IMR-90 (cell line): ENCODE measurements at regions not wholly inside any gene's neighbourhood (a gene's known extent, or its start where the extent isn't known, plus 50 kb on each side); places are given as distances from the start of the nearest gene placed in this dataset.
"Not testable (repeated sequence)": the region's sequence is repeated elsewhere in the genome, so short reads cannot be mapped to it uniquely, and the experiment has no call there.

Experiments
- ATAC-seq: fragments of 200-7000 bp; cut with Tn5 transposase; 2 replicates; pipeline ENCODE4 v1.9.1; 2020; ENCODE audit warnings: low read depth, mild to moderate bottlenecking, moderate library complexity
- BruUV-seq: library from RNA; stranded (reverse); fragments of 400-500 nt; replicated peaks from 2 replicates; lab custom pipeline; 2021; lab: Mats Ljungman, UMichigan
- CTCF ChIA-PET: fragments of 300-600 bp; formaldehyde crosslinking; extraction: SDS; loops from one replicate; lab custom pipeline; 2021; ENCODE audit warnings: antibody characterized with exemption; lab: Yijun Ruan, JAX
- POLR2A ChIA-PET: fragments of 300-600 bp; sonication (Branson Sonifier 250); formaldehyde crosslinking; loops from one replicate; lab custom pipeline; 2022; ENCODE audit warnings: antibody characterized with exemption; ENCODE audit not compliant: unreplicated experiment; lab: Charles Lee
- DNase-seq: peaks from one replicate; pipeline ENCODE4 v3.0.0; 2013
- H2AFZ ChIP-seq: replicated peaks from 2 replicates; pipeline ENCODE3; 2013; ENCODE audit warnings: low read length, mild to moderate bottlenecking; ENCODE audit not compliant: poor library complexity
- H2AK5ac ChIP-seq: 2 replicates; pipeline ENCODE4 v1.6.1; 2013; ENCODE audit warnings: low read depth, low read length, inconsistent platforms
- H2AK9ac ChIP-seq: replicated peaks from 2 replicates; pipeline ENCODE3; 2013; ENCODE audit warnings: mild to moderate bottlenecking, low read depth, low read length, moderate library complexity; ENCODE audit not compliant: poor library complexity
- H2BK120ac ChIP-seq: 2 replicates; pipeline ENCODE4 v1.6.1; 2013; ENCODE audit warnings: low read depth, low read length, inconsistent platforms
- H2BK15ac ChIP-seq: 3 replicates; pipeline ENCODE4 v1.6.1; 2013; ENCODE audit warnings: low read depth, low read length, inconsistent platforms
- H2BK20ac ChIP-seq: 2 replicates; pipeline ENCODE4 v1.6.1; 2013; ENCODE audit warnings: low read depth, mild to moderate bottlenecking, inconsistent platforms, low read length, moderate library complexity
- H2BK5ac ChIP-seq: 2 replicates; pipeline ENCODE4 v1.6.1; 2013; ENCODE audit warnings: mild to moderate bottlenecking, low read depth, low read length, inconsistent platforms; ENCODE audit not compliant: poor library complexity, severe bottlenecking
- H3K14ac ChIP-seq: replicated peaks from 2 replicates; pipeline ENCODE4 v1.6.1; 2013; ENCODE audit warnings: low read depth, low read length, inconsistent platforms
- H3K18ac ChIP-seq: 2 replicates; pipeline ENCODE4 v1.6.1; 2013; ENCODE audit warnings: low read depth, low read length, control low read depth
- H3K23ac ChIP-seq: 2 replicates; pipeline ENCODE4 v1.6.1; 2013; ENCODE audit warnings: low read depth, low read length, inconsistent platforms
- H3K27ac ChIP-seq: 2 replicates; pipeline ENCODE4 v1.5.1; 2013; ENCODE audit warnings: mild to moderate bottlenecking, control low read depth, low read length; ENCODE audit not compliant: insufficient read depth
- H3K27me3 ChIP-seq: 2 replicates; pipeline ENCODE4 v1.6.1; 2013; ENCODE audit warnings: low read length; ENCODE audit not compliant: control insufficient read depth, insufficient read depth
- H3K36me3 ChIP-seq: 2 replicates; pipeline ENCODE4 v1.6.1; 2013; ENCODE audit warnings: low read length, mixed read lengths; ENCODE audit not compliant: control insufficient read depth, insufficient read depth
- H3K4ac ChIP-seq: 2 replicates; pipeline ENCODE4 v1.6.1; 2013; ENCODE audit warnings: low read depth, low read length, inconsistent platforms
- H3K4me1 ChIP-seq: 2 replicates; pipeline ENCODE4 v1.6.1; 2013; ENCODE audit warnings: low read length, mixed read lengths; ENCODE audit not compliant: control insufficient read depth, insufficient read depth
- H3K4me2 ChIP-seq: 2 replicates; pipeline ENCODE4 v1.6.1; 2013; ENCODE audit warnings: low read depth, mild to moderate bottlenecking, control low read depth, low read length, moderate library complexity
- H3K4me3 ChIP-seq: 2 replicates; pipeline ENCODE4 v1.5.1; 2013; ENCODE audit warnings: low read depth, mild to moderate bottlenecking, control low read depth, low read length, moderate library complexity; ENCODE audit not compliant: insufficient read depth
- H3K56ac ChIP-seq: 2 replicates; pipeline ENCODE4 v1.6.1; 2013; ENCODE audit warnings: low read length, inconsistent platforms; ENCODE audit not compliant: insufficient read depth; ENCODE audit errors: extremely low read depth
- H3K79me1 ChIP-seq, 2 experiments: 2 replicates each; pipeline ENCODE4 v1.6.1; 2013; ENCODE audit warnings: low read length in 2 of 2, inconsistent platforms in 1 of 2, low read depth in 1 of 2
- H3K9ac ChIP-seq: 2 replicates; pipeline ENCODE4 v1.6.1; 2013; ENCODE audit warnings: low read depth, low read length, control low read depth
- H3K9me1 ChIP-seq: 2 replicates; pipeline ENCODE4 v1.6.1; 2013; ENCODE audit warnings: low read length, inconsistent platforms; ENCODE audit not compliant: insufficient read depth
- H3K9me3 ChIP-seq: 2 replicates; pipeline ENCODE4 v1.6.1; 2013; ENCODE audit warnings: low read length; ENCODE audit not compliant: control insufficient read depth, insufficient read depth
- H4K20me1 ChIP-seq: 2 replicates; pipeline ENCODE4 v1.6.1; 2013; ENCODE audit warnings: low read length, inconsistent platforms; ENCODE audit not compliant: insufficient read depth
- H4K5ac ChIP-seq: 2 replicates; pipeline ENCODE4 v1.6.1; 2013; ENCODE audit warnings: mild to moderate bottlenecking, low read depth, low read length, control low read depth
- H4K8ac ChIP-seq, 2 experiments: 2 replicates each; pipeline ENCODE4 v1.6.1; 2013; ENCODE audit warnings: low read depth in 2 of 2, low read length in 2 of 2, control low read depth in 1 of 2, inconsistent platforms in 1 of 2
- H4K91ac ChIP-seq: 2 replicates; pipeline ENCODE4 v1.6.1; 2013; ENCODE audit warnings: low read depth, low read length, inconsistent platforms; ENCODE audit not compliant: insufficient read depth
- WGBS, 2 experiments: methylation state at CpG; one replicate each; pipeline versions ENCODE4 v1.1.5 to v1.1.7; 2013; ENCODE audit warnings: missing lambda C conversion rate in 2 of 2; ENCODE audit not compliant: insufficient read length in 1 of 2; ENCODE audit errors: extremely low coverage in 2 of 2; 5-methylcytosine and 5-hydroxymethylcytosine counted together
- dilution Hi-C: fragments of 300-500 bp; cut with HindIII; formaldehyde crosslinking; loops from one replicate; pipeline ENCODE4 v1.14.3; 2018; ENCODE audit warnings: low sequenced_read_pairs; ENCODE audit not compliant: unreplicated experiment
- in situ Hi-C: fragments of 300-500 bp; cut with MboI; formaldehyde crosslinking; loops from 3 replicates; pipeline ENCODE4 v1.14.3; 2019; ENCODE audit warnings: low sequenced_read_pairs, inconsistent platforms, mixed read lengths
- intact Hi-C: fragments of 100-400 bp; cut with micrococcal nuclease; formaldehyde crosslinking; loops from 2 replicates; pipeline ENCODE4 v1.10.0; 2022

GRCh38 chr13:54267253-54267668, 1238.6 kb downstream of the OLFM4 start:
- DNase-seq, ATAC-seq, H4K20me1 ChIP-seq, H3K4me1 ChIP-seq, H3K4ac ChIP-seq, CTCF ChIA-PET, H3K14ac ChIP-seq, H3K23ac ChIP-seq, BruUV-seq, H2AK5ac ChIP-seq, H4K91ac ChIP-seq, H2BK20ac ChIP-seq, H3K79me1 ChIP-seq, H2BK120ac ChIP-seq, H2BK5ac ChIP-seq, H3K4me2 ChIP-seq, intact Hi-C loops, H2AK9ac ChIP-seq, H3K27me3 ChIP-seq, POLR2A ChIA-PET, H4K5ac ChIP-seq, H3K56ac ChIP-seq, H3K4me3 ChIP-seq, H2BK15ac ChIP-seq, H3K36me3 ChIP-seq, dilution Hi-C loops, H3K9me1 ChIP-seq, H3K27ac ChIP-seq, H4K8ac ChIP-seq, H3K18ac ChIP-seq, H2AFZ ChIP-seq, H3K9ac ChIP-seq, H3K9me3 ChIP-seq, in situ Hi-C loops: not testable (repeated sequence)
- WGBS, 2 experiments, result no CpG with 5 or more reads among the region's 6 CpGs

- H3K36me3 ChIP-seq, H3K27me3 ChIP-seq, H2AK9ac ChIP-seq, H4K91ac ChIP-seq, H2BK5ac ChIP-seq, H4K20me1 ChIP-seq, H2BK120ac ChIP-seq, H3K9ac ChIP-seq, H3K18ac ChIP-seq, H2AK5ac ChIP-seq, H3K4me2 ChIP-seq, H3K27ac ChIP-seq, CTCF ChIA-PET, H3K4me3 ChIP-seq, in situ Hi-C loops, H3K9me3 ChIP-seq, H4K5ac ChIP-seq, H2BK20ac ChIP-seq, H3K4me1 ChIP-seq, ATAC-seq, H3K79me1 ChIP-seq, H3K9me1 ChIP-seq, intact Hi-C loops, dilution Hi-C loops, H2BK15ac ChIP-seq, DNase-seq, H3K56ac ChIP-seq, H2AFZ ChIP-seq, H3K4ac ChIP-seq, POLR2A ChIA-PET, H4K8ac ChIP-seq, H3K23ac ChIP-seq, H3K14ac ChIP-seq, BruUV-seq: not testable (repeated sequence)
- WGBS, 2 experiments, result no CpG with 5 or more reads among the region's 11 CpGs
Observed at GRCh38 chr13:54268013-54268695, 1239.5 kb downstream of the OLFM4 start.
